ENCODE measurements at regions not wholly inside any gene's neighbourhood (a gene's known extent, or its start where the extent isn't known, plus 50 kb on each side); places are given as distances from the start of the nearest gene placed in this dataset.

- no peak for DNase-seq
These were observed 63.5 kb downstream of the ENC1 start for GRCh38 chr5:74576941-74577456.

GRCh38 chr5:74575741-74576538 is 64.6 kb downstream of the ENC1 start:
- no peak for DNase-seq

GRCh38 chr5:74570250-74570649 is 70.3 kb downstream of the ENC1 start:
- no peak for DNase-seq

GRCh38 chr5:74567411-74567995 is 73.0 kb downstream of the ENC1 start:
- no peak for DNase-seq

- DNase-seq, result no peak
These were observed 78.4 kb downstream of the ENC1 start for GRCh38 chr5:74562122-74562521.

GRCh38 chr5:74560245-74560644 is 80.3 kb downstream of the ENC1 start:
- no peak for DNase-seq

- no peak for DNase-seq
These were observed 83.6 kb downstream of the ENC1 start for GRCh38 chr5:74556631-74557595.

GRCh38 chr5:74556006-74556405 is 84.5 kb downstream of the ENC1 start:
- no peak for DNase-seq

- DNase-seq, result no peak
These were observed 88.4 kb downstream of the ENC1 start for GRCh38 chr5:74552101-74552500.

- DNase-seq, result no peak
These were observed 89.6 kb downstream of the ENC1 start for GRCh38 chr5:74550927-74551326.

- no peak for DNase-seq
These were observed 91.1 kb downstream of the ENC1 start for GRCh38 chr5:74549384-74549783.

GRCh38 chr5:74546796-74547195 is 93.7 kb downstream of the ENC1 start:
- no peak for DNase-seq

- no peak for DNase-seq
These were observed 95.7 kb downstream of the ENC1 start for GRCh38 chr5:74544811-74545210.

GRCh38 chr5:74543162-74543995 is 97.1 kb downstream of the ENC1 start:
- peak; percentile 2 to 21 for DNase-seq

GRCh38 chr5:74542482-74542881 is 98.0 kb downstream of the ENC1 start:
- DNase-seq, result no peak

GRCh38 chr5:74541381-74541781 is 99.1 kb downstream of the ENC1 start:
- no peak for DNase-seq

- DNase-seq, result no peak
These were observed 99.9 kb downstream of the ENC1 start for GRCh38 chr5:74540622-74541021.

- no peak for DNase-seq
These were observed 100.5 kb downstream of the ENC1 start for GRCh38 chr5:74539986-74540385.

- DNase-seq, result no peak
These were observed 102.3 kb downstream of the ENC1 start for GRCh38 chr5:74538206-74538661.

- no peak for DNase-seq
These were observed 103.9 kb downstream of the ENC1 start for GRCh38 chr5:74536658-74537057.

GRCh38 chr5:74535926-74536325 is 104.6 kb downstream of the ENC1 start:
- no peak for DNase-seq
